PC-9 (cell line): ENCODE measurements at regions not wholly inside any gene's neighbourhood (a gene's known extent, or its start where the extent isn't known, plus 50 kb on each side); places are given as distances from the start of the nearest gene placed in this dataset.

Source experiments
- CTCF ChIP-seq: fragments of 200-600 bp; sonication (generic); conservative IDR thresholded peaks from 2 replicates; pipeline ENCODE4 v1.6.1; 2017; ENCODE audit warnings: mixed run types, antibody characterized with exemption, mild to moderate bottlenecking, moderate library complexity
- EZH2 ChIP-seq: fragments of 200-600 bp; sonication (generic); IDR thresholded peaks from 2 replicates; pipeline ENCODE4 v1.8.0; 2017; ENCODE audit warnings: antibody characterized with exemption, low read depth

GRCh38 chr6:951399-952181 is 258.7 kb upstream of the EXOC2 start:
- no peak for TF ChIP-seq CTCF
- TF ChIP-seq EZH2, result no peak
